Upper lobe of left lung (tissue), 6 donors: ENCODE measurements at regions not wholly inside any gene's neighbourhood (a gene's known extent, or its start where the extent isn't known, plus 50 kb on each side); places are given as distances from the start of the nearest gene placed in this dataset.

Source experiments
- ATAC-seq, 2 donors: fragments of 200-7000 bp; cut with Tn5 transposase; one replicate each; pipeline ENCODE4 v1.9.1; 2022; ENCODE audit warnings: mild to moderate bottlenecking in 2 of 2, moderate library complexity in 2 of 2; ENCODE audit not compliant: low FRiP score in 2 of 2
- DNase-seq, 2 donors: peaks; one replicate each; pipeline ENCODE4 v3.0.0-alpha.2; 2019 to 2020
- H3K27ac ChIP-seq, 4 donors: fragments of 200-600 bp; sonication (generic); one replicate each; pipeline ENCODE4 v1.5.1; 2016 to 2019
- H3K27me3 ChIP-seq, 4 donors: fragments of 200-600 bp; sonication (generic); one replicate each; pipeline ENCODE4 v1.5.1; 2017 to 2019
- H3K36me3 ChIP-seq, 4 donors: fragments of 200-600 bp; sonication (generic); one replicate each; pipeline ENCODE4 v1.5.1; 2016 to 2019
- H3K4me1 ChIP-seq, 4 donors: fragments of 200-600 bp; sonication (generic); one replicate each; pipeline ENCODE4 v1.5.1; 2018 to 2019
- H3K4me3 ChIP-seq, 4 donors: fragments of 200-600 bp; sonication (generic); one replicate each; pipeline ENCODE4 v1.5.1; 2017 to 2019; ENCODE audit warnings: mild to moderate bottlenecking in 2 of 4, moderate library complexity in 1 of 4
- H3K9me3 ChIP-seq, 4 donors: fragments of 200-600 bp; sonication (generic); one replicate each; pipeline ENCODE4 v1.5.1; 2018 to 2019
- CTCF ChIP-seq, 6 experiments: fragments of 450-650 bp in 4 of 6; fragments of 200-600 bp in 2 of 6; sonication (generic) in 2 of 6; IDR thresholded peaks; one replicate each; pipeline ENCODE4 v1.5.1; 2016 to 2019; ENCODE audit warnings: antibody characterized with exemption in 6 of 6
- EP300 ChIP-seq, 4 donors: sonication (generic); formaldehyde crosslinking; IDR thresholded peaks; one replicate each; pipeline ENCODE4 v1.5.1; 2017; ENCODE audit warnings: antibody characterized with exemption in 4 of 4, control low read depth in 2 of 4
- POLR2A ChIP-seq, 4 donors: fragments of 450-650 bp; IDR thresholded peaks; one replicate each; pipeline ENCODE4 v1.5.1; 2016 to 2017; ENCODE audit warnings: antibody characterized with exemption in 4 of 4, mild to moderate bottlenecking in 2 of 4
- POLR2AphosphoS5 ChIP-seq, 2 donors: sonication (generic); formaldehyde crosslinking; IDR thresholded peaks; one replicate each; pipeline ENCODE4 v1.5.1; 2017; ENCODE audit warnings: antibody characterized with exemption in 2 of 2
- WGBS, 2 donors: methylation state at CpG; one replicate each; pipeline ENCODE4 v1.1.5; 2017 to 2018; 5-methylcytosine and 5-hydroxymethylcytosine counted together
- donor health status: DM: no; HTN: no; CAD: no; lungs with moderate emphysema.
- donor health status: DM: no; HTN: yes; CAD: no; lungs with severe emphysema.

- Histone ChIP-seq H3K27me3 (no peaks in the 10 kb centered on the region), H3K4me3 (no peak overlapping the region), H3K36me3 (no peaks in the 10 kb centered on the region), H3K4me1 (peaks cover 0 to 3% (median 0%) of the 10 kb centered on the region in 4 donors), H3K27ac (no peak overlapping the region), H3K9me3 (no peaks in the 10 kb centered on the region)
- 90 to 94% methylated on average over 10 of the region's 10 CpGs for WGBS, 2 donors
- TF ChIP-seq CTCF (IDR thresholded peaks at IDR 0.05), result no peak
- TF ChIP-seq POLR2AphosphoS5 (IDR thresholded peaks at IDR 0.05), result no peak
- TF ChIP-seq EP300 (IDR thresholded peaks at IDR 0.05), result no peak
- no peak for TF ChIP-seq POLR2A (IDR thresholded peaks at IDR 0.05)
- DNase-seq (no peak), ATAC-seq (peak in 1 of 2 donors; percentile 40)
Measured at GRCh38 chr16:80372341-80372740, 168.5 kb upstream of the DYNLRB2 start.

- WGBS, 2 donors, result 40 to 55% methylated on average over 7 of the region's 7 CpGs
- Histone ChIP-seq H3K27ac (no peak overlapping the region), H3K27me3 (no peaks in the 10 kb centered on the region), H3K4me3 (no peak overlapping the region), H3K4me1 (peaks cover 0 to 3% (median 0%) of the 10 kb centered on the region in 4 donors), H3K9me3 (no peaks in the 10 kb centered on the region), H3K36me3 (no peaks in the 10 kb centered on the region)
- TF ChIP-seq POLR2A (IDR thresholded peaks at IDR 0.05) (no peak), CTCF (IDR thresholded peaks at IDR 0.05) (peak in 4 of 6 experiments; percentile 28 to 39 (median 34))
- no peak for DNase-seq
- ATAC-seq, result peak in 1 of 2 donors; percentile 78
Measured at GRCh38 chr16:80369138-80369958, 171.4 kb upstream of the DYNLRB2 start.

GRCh38 chr16:80367037-80367658 lies 173.6 kb upstream of the DYNLRB2 start:
- ATAC-seq (no peak), DNase-seq (no peak)
- WGBS, 2 donors, result 71 to 72% methylated on average over 2 of the region's 2 CpGs
- H3K27ac ChIP-seq, result no peak overlapping the region
- no peaks in the 10 kb centered on the region for H3K27me3 ChIP-seq
- no peak for TF ChIP-seq CTCF (IDR thresholded peaks at IDR 0.05)
- no peak for TF ChIP-seq POLR2A (IDR thresholded peaks at IDR 0.05)
- H3K4me3 ChIP-seq, result no peak overlapping the region
- H3K9me3 ChIP-seq, result no peaks in the 10 kb centered on the region
- no peaks in the 10 kb centered on the region for H3K36me3 ChIP-seq
- H3K4me1 ChIP-seq, result peaks cover 0 to 3% (median 0%) of the 10 kb centered on the region in 4 donors

GRCh38 chr16:80366023-80366422 lies 174.8 kb upstream of the DYNLRB2 start:
- H3K9me3 ChIP-seq, result no peaks in the 10 kb centered on the region
- no peaks in the 10 kb centered on the region for H3K36me3 ChIP-seq
- H3K27me3 ChIP-seq, result no peaks in the 10 kb centered on the region
- ATAC-seq (no peak), DNase-seq (no peak)
- no peak overlapping the region for H3K4me3 ChIP-seq
- 88 to 89% methylated on average over 10 of the region's 10 CpGs for WGBS, 2 donors
- TF ChIP-seq CTCF (IDR thresholded peaks at IDR 0.05), result no peak
- TF ChIP-seq POLR2A (IDR thresholded peaks at IDR 0.05), result no peak
- TF ChIP-seq POLR2AphosphoS5 (IDR thresholded peaks at IDR 0.05), result no peak
- no peak for TF ChIP-seq EP300 (IDR thresholded peaks at IDR 0.05)
- H3K4me1 ChIP-seq, result peaks cover 0 to 3% (median 0%) of the 10 kb centered on the region in 4 donors
- no peak overlapping the region for H3K27ac ChIP-seq
